ENCODE measurements at regions not wholly inside any gene's neighbourhood (a gene's known extent, or its start where the extent isn't known, plus 50 kb on each side); places are given as distances from the start of the nearest gene placed in this dataset.

DNA sequence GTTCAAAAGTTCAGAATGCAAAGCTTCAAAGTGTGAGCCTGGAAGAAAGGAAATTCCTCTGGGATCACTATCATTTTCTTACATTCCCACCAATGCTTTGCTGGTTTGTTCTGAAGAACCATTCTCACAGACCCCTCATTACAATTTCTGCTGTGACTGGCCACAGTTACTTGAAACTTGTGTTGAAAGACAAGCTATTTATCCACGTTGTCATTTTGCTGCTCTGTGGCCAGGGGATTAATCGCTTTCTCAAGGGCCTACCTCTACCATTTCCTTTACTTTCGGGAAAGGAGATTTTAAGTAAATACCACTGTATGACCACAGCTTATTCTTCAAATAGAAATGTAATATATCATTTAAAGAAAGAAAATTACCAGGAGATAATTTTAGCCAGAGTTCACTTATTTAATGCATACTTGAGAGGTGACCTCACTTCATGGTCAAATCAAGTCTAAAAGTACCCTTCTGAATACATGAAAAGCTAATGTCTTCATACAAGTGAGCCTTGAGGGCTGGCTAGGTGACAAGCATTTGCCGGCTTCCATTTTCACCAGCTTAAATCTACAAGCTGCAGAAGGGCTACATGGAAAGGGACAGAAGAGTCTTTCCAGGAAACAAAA is 69.8 kb upstream of the ROBO2 start:
- Mint-ChIP-seq H3K9me3 (ENCODE audit: insufficient read depth) (peaks cover 3% of the 10 kb centered on the region), H3K4me1 (no peaks in the 10 kb centered on the region), H3K4me3 (no peak overlapping the region), H3K27ac (no peak overlapping the region), H3K27me3 (no peaks in the 10 kb centered on the region)
- no peaks in the 10 kb centered on the region for H3K36me3 ChIP-seq (replicated peaks in 1 of 2; ENCODE audit: control extremely low read depth in 1 of 2, control insufficient read depth in 1 of 2, extremely low read depth in 1 of 2, insufficient read depth in 2 of 2, low read length in 1 of 2)
- no peaks in the 10 kb centered on the region for H3K4me1 ChIP-seq (ENCODE audit: control insufficient read depth in 2 of 2, insufficient read depth in 2 of 2, low read length in 2 of 2)
- no peaks in the 10 kb centered on the region for H3K79me2 ChIP-seq (ENCODE audit: control insufficient read depth, insufficient read depth, low read length)
- intact Hi-C loops (cut with micrococcal nuclease) = no loop called here
- ATAC-seq (ENCODE audit: low read depth) (no peak), DNase-seq (no peak)
- no peak overlapping the region for H3K27ac ChIP-seq (ENCODE audit: low read length in 2 of 2)
- TF ChIP-seq EZH2 (IDR thresholded peaks at IDR 0.05; ENCODE audit: borderline replicate concordance, insufficient read depth, low read depth, low read length, poor library complexity, severe bottlenecking) = no peak
- TF ChIP-seq, protein P1, sequence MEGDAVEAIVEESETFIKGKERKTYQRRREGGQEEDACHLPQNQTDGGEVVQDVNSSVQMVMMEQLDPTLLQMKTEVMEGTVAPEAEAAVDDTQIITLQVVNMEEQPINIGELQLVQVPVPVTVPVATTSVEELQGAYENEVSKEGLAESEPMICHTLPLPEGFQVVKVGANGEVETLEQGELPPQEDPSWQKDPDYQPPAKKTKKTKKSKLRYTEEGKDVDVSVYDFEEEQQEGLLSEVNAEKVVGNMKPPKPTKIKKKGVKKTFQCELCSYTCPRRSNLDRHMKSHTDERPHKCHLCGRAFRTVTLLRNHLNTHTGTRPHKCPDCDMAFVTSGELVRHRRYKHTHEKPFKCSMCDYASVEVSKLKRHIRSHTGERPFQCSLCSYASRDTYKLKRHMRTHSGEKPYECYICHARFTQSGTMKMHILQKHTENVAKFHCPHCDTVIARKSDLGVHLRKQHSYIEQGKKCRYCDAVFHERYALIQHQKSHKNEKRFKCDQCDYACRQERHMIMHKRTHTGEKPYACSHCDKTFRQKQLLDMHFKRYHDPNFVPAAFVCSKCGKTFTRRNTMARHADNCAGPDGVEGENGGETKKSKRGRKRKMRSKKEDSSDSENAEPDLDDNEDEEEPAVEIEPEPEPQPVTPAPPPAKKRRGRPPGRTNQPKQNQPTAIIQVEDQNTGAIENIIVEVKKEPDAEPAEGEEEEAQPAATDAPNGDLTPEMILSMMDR (IDR thresholded peaks at IDR 0.05) = no peak
- H3K9me3 ChIP-seq (ENCODE audit: control extremely low read depth in 1 of 3, control insufficient read depth in 2 of 3, insufficient read depth in 1 of 3, low read length in 2 of 3) = no peaks in the 10 kb centered on the region
- no peak overlapping the region for H3K4me2 ChIP-seq (replicated peaks; ENCODE audit: low read depth, low read length, poor library complexity, severe bottlenecking)
- H4K20me1 ChIP-seq (ENCODE audit: control insufficient read depth, insufficient read depth, low read length, poor library complexity, severe bottlenecking) = no peaks in the 10 kb centered on the region
- no peak overlapping the region for H3K4me3 ChIP-seq (ENCODE audit: control extremely low read depth in 1 of 5, extremely low read depth in 1 of 5, insufficient read depth in 1 of 5, low read depth in 2 of 5, low read length in 4 of 5)
- CTCF ChIA-PET = no interaction called here
- H3K9ac ChIP-seq (ENCODE audit: low read length) = no peak overlapping the region
- no peaks in the 10 kb centered on the region for H3K27me3 ChIP-seq (replicated peaks in 1 of 4; ENCODE audit: control extremely low read depth in 1 of 4, control insufficient read depth in 3 of 4, insufficient read depth in 4 of 4, low read length in 3 of 4)
- POLR2A ChIA-PET = no interaction called here
- H2AFZ ChIP-seq (ENCODE audit: insufficient read depth, low read depth, low read length, poor library complexity, severe bottlenecking) = no peak overlapping the region
- WGBS (ENCODE audit: insufficient coverage) = no CpG with 5 or more reads among the region's 4 CpGs

DNA sequence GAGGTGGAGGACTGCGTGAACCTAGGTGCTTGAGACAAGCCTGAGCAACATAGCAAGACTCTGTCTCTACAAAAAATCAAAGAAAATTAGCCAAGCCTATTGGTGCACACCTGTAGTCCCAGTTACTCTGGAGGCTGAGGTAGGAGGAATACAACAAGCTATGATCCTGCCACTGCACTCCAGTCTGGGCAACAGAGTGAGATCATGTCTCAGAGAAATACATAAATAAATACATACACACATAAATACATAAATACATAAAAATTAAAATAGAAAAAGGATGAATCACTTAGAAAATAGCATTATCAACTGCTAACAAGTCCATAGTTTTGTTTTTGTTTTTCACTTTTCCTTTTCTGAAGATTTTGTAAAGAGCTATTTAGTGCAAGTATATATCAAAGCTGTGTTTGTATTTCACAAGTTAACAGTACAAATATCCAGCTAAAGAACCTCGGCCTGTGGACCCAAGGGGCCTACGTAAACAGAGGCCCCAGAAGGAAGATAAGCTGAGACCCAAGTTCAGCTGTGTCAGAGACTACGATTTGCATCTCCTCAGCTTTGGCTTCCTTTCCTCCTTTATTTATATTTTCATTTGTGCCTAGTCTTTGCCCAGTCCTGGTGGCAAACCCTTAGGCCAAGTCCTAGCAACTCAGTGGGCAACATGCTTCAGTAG is 67.1 kb upstream of the ROBO2 start:
- ATAC-seq (ENCODE audit: low read depth) = no peak
- H3K4me3 ChIP-seq (ENCODE audit: control extremely low read depth in 1 of 5, extremely low read depth in 1 of 5, insufficient read depth in 1 of 5, low read depth in 2 of 5, low read length in 4 of 5) = no peak overlapping the region
- no peak for TF ChIP-seq EZH2 (IDR thresholded peaks at IDR 0.05; ENCODE audit: borderline replicate concordance, insufficient read depth, low read depth, low read length, poor library complexity, severe bottlenecking)
- TF ChIP-seq, protein P1 (IDR thresholded peaks at IDR 0.05) = no peak
- H3K4me3 Mint-ChIP-seq = no peak overlapping the region
- ChIA-PET CTCF (no interaction called here), POLR2A (no interaction called here)
- H3K4me1 ChIP-seq (ENCODE audit: control insufficient read depth in 2 of 2, insufficient read depth in 2 of 2, low read length in 2 of 2) = no peaks in the 10 kb centered on the region
- intact Hi-C loops (cut with micrococcal nuclease) = no loop called here
- H3K9ac ChIP-seq (ENCODE audit: low read length) = no peak overlapping the region
- no peaks in the 10 kb centered on the region for H3K4me1 Mint-ChIP-seq
- DNase-seq = no peak
- H3K27ac ChIP-seq (ENCODE audit: low read length in 2 of 2) = no peak overlapping the region
- WGBS (ENCODE audit: insufficient coverage) = 86% methylated on average over 3 of the region's 4 CpGs
- H2AFZ ChIP-seq (ENCODE audit: insufficient read depth, low read depth, low read length, poor library complexity, severe bottlenecking) = no peak overlapping the region
- no peak overlapping the region for H3K27ac Mint-ChIP-seq
- no peaks in the 10 kb centered on the region for H3K9me3 ChIP-seq (ENCODE audit: control extremely low read depth in 1 of 3, control insufficient read depth in 2 of 3, insufficient read depth in 1 of 3, low read length in 2 of 3)
- H3K27me3 Mint-ChIP-seq = no peaks in the 10 kb centered on the region
- no peak overlapping the region for H3K4me2 ChIP-seq (replicated peaks; ENCODE audit: low read depth, low read length, poor library complexity, severe bottlenecking)
- H3K27me3 ChIP-seq (replicated peaks in 1 of 4; ENCODE audit: control extremely low read depth in 1 of 4, control insufficient read depth in 3 of 4, insufficient read depth in 4 of 4, low read length in 3 of 4) = no peaks in the 10 kb centered on the region
- peaks cover under 1% of the 10 kb centered on the region for H3K9me3 Mint-ChIP-seq (ENCODE audit: insufficient read depth)
- H4K20me1 ChIP-seq (ENCODE audit: control insufficient read depth, insufficient read depth, low read length, poor library complexity, severe bottlenecking) = no peaks in the 10 kb centered on the region
- no peaks in the 10 kb centered on the region for H3K36me3 ChIP-seq (replicated peaks in 1 of 2; ENCODE audit: control extremely low read depth in 1 of 2, control insufficient read depth in 1 of 2, extremely low read depth in 1 of 2, insufficient read depth in 2 of 2, low read length in 1 of 2)
- no peaks in the 10 kb centered on the region for H3K79me2 ChIP-seq (ENCODE audit: control insufficient read depth, insufficient read depth, low read length)
